Stomach (tissue), 8 donors: ENCODE measurements at regions not wholly inside any gene's neighbourhood (a gene's known extent, or its start where the extent isn't known, plus 50 kb on each side); places are given as distances from the start of the nearest gene placed in this dataset.

Experiments used
- DNase-seq, 2 donors: peaks; one replicate each; pipeline versions ENCODE4 v3.0.0 to v3.0.0-alpha.2; 2013 to 2019
- H3K27ac ChIP-seq, 5 donors: fragments of 200-600 bp in 4 of 5; sonication (generic) in 4 of 5; one replicate each; pipeline ENCODE4 v1.5.1; 2013 to 2019; ENCODE audit warnings: mild to moderate bottlenecking in 1 of 5, moderate library complexity in 1 of 5
- H3K27me3 ChIP-seq, 3 donors: fragments of 200-600 bp; sonication (generic); one replicate each; pipeline ENCODE4 v1.5.1; 2017 to 2019; ENCODE audit warnings: mixed run types in 1 of 3
- H3K36me3 ChIP-seq, 4 donors: fragments of 200-600 bp; sonication (generic); 1 replicate in 3 of 4; 2 replicates in 1 of 4; pipeline ENCODE4 v1.5.1; 2016 to 2019
- H3K4me1 ChIP-seq, 4 donors: fragments of 200-600 bp; sonication (generic); one replicate each; pipeline ENCODE4 v1.5.1; 2016 to 2019
- H3K4me3 ChIP-seq, 4 donors: fragments of 200-600 bp; sonication (generic) in 3 of 4; one replicate each; pipeline ENCODE4 v1.5.1; 2016 to 2019; ENCODE audit warnings: mild to moderate bottlenecking in 1 of 4
- H3K9me3 ChIP-seq, 4 donors: fragments of 200-600 bp; sonication (generic); one replicate each; pipeline ENCODE4 v1.5.1; 2016 to 2019
- EP300 ChIP-seq: sonication (generic); formaldehyde crosslinking; IDR thresholded peaks from one replicate; pipeline ENCODE4 v1.6.1; 2017; ENCODE audit warnings: antibody characterized with exemption
- POLR2A ChIP-seq, 4 donors: fragments of 450-650 bp; IDR thresholded peaks; one replicate each; pipeline ENCODE4 v1.6.1; 2016; ENCODE audit warnings: antibody characterized with exemption in 4 of 4, control low read depth in 2 of 4, mild to moderate bottlenecking in 1 of 4, moderate library complexity in 1 of 4
- POLR2AphosphoS5 ChIP-seq, 3 donors: sonication (generic); formaldehyde crosslinking; IDR thresholded peaks; one replicate each; pipeline ENCODE4 v1.6.1; 2016; ENCODE audit warnings: antibody characterized with exemption in 3 of 3
- WGBS, 5 donors: extraction: QIAGEN DNeasy Blood & Tissue Kit in 3 of 5; methylation state at CpG; one replicate each; pipeline versions ENCODE4 v1.1.5 to v1.1.7; 2013 to 2018; 5-methylcytosine and 5-hydroxymethylcytosine counted together
- intact Hi-C: fragments of 100-400 bp; cut with DNase I; formaldehyde crosslinking; loops from one replicate; pipeline ENCODE4 v1.15.1; 2023; ENCODE audit warnings: low total_unique reads
- TF ChIP-seq, protein P1 (sequence below), 7 experiments: fragments of 450-650 bp in 4 of 7; fragments of 200-600 bp in 3 of 7; sonication (generic) in 3 of 7; IDR thresholded peaks; one replicate each; pipeline ENCODE4 v1.5.1; 2016 to 2019; ENCODE audit warnings: antibody characterized with exemption in 7 of 7, control low read depth in 2 of 7, mild to moderate bottlenecking in 1 of 7
- donor health status: healthy with polysubstance abuse.
- donor health status: Bipolar disorder and iron deficiency.
- donor health status: healthy.

DNA sequence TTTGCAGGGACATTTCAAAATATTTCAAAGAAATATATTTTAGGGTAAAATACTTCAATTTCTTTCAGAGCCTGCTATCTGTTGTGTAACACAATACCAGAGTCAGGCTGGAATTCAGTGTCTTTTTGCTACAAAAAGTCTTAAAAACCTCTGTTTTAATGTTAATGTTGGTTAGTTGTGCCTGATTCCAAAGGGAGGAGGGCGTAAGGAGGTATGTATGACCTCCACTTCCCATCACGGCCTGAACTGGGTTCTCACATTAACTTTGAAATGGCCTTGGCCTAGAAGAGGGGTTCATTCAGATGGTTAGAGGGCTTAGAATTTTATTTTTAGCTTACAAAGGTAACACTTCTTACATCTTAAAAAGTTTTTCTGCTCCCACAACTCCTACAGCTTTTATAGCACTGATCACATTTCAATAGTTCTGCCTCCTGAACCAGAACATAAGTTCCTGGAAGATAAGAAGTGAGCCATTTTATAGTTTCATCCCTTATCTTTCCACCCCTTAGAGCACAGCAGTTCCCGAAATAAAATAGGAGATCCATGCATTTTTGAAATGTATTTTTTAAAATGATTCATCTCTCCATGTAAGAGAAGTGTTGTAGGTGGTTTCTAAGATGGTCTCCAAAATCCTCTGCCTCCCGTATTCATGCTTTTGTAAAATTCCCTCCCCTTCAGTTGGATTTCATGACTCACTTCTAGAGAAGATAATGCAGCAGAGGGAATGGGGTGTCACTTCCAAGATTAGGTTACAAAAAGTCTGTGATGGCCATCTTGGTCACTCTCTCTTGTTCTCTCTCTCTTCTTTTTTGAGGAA is 543.1 kb upstream of the NECTIN3 start:
- H3K27me3 ChIP-seq: no peaks in the 10 kb centered on the region
- H3K36me3 ChIP-seq: no peaks in the 10 kb centered on the region
- no peak for DNase-seq
- TF ChIP-seq EP300 (no peak), POLR2A (IDR thresholded peaks at IDR 0.05) (no peak), POLR2AphosphoS5 (IDR thresholded peaks at IDR 0.05) (no peak)
- TF ChIP-seq, protein P1, sequence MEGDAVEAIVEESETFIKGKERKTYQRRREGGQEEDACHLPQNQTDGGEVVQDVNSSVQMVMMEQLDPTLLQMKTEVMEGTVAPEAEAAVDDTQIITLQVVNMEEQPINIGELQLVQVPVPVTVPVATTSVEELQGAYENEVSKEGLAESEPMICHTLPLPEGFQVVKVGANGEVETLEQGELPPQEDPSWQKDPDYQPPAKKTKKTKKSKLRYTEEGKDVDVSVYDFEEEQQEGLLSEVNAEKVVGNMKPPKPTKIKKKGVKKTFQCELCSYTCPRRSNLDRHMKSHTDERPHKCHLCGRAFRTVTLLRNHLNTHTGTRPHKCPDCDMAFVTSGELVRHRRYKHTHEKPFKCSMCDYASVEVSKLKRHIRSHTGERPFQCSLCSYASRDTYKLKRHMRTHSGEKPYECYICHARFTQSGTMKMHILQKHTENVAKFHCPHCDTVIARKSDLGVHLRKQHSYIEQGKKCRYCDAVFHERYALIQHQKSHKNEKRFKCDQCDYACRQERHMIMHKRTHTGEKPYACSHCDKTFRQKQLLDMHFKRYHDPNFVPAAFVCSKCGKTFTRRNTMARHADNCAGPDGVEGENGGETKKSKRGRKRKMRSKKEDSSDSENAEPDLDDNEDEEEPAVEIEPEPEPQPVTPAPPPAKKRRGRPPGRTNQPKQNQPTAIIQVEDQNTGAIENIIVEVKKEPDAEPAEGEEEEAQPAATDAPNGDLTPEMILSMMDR (IDR thresholded peaks at IDR 0.05): no peak
- H3K4me3 ChIP-seq: no peak overlapping the region
- intact Hi-C loops: no loop called here
- H3K27ac ChIP-seq: no peak overlapping the region
- 89 to 95% (median 92%) methylated on average over 4 of the region's 4 CpGs for WGBS, 5 donors
- no peaks in the 10 kb centered on the region for H3K9me3 ChIP-seq
- H3K4me1 ChIP-seq: peaks cover 0 to 9% (median 0%) of the 10 kb centered on the region in 4 donors

- no peak for DNase-seq
- WGBS, 5 donors: 53 to 73% (median 60%) methylated on average over 2 of the region's 2 CpGs
Observed at GRCh38 chr3:110530902-110531301, 540.7 kb upstream of the NECTIN3 start.

DNA sequence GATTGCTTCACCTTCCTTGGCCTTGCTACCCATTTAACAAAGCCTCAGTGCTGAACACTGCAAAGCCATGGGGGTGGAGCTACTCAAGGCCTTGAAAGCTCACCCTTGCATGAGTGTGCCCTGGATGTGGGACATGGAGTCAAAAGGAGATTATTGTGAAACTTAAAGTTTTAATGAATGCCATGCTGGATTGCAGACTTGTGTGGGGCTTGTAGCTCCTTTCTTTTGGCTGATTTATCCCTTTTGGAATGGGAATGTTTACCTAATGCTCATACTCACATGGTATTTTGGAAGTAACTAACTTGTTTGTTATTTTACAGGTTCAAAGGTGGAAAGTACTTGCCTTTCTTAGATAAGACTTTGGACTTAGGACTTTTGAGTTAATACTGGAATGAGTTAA is 538.5 kb upstream of the NECTIN3 start:
- no peak overlapping the region for H3K27ac ChIP-seq
- H3K4me3 ChIP-seq: no peak overlapping the region
- no peak for DNase-seq
- H3K4me1 ChIP-seq: peaks cover 0 to 10% (median 0%) of the 10 kb centered on the region in 4 donors
- no peaks in the 10 kb centered on the region for H3K27me3 ChIP-seq
- H3K36me3 ChIP-seq: no peaks in the 10 kb centered on the region
- TF ChIP-seq POLR2AphosphoS5 (IDR thresholded peaks at IDR 0.05) (no peak), EP300 (no peak), POLR2A (IDR thresholded peaks at IDR 0.05) (no peak)
- TF ChIP-seq, protein P1 (IDR thresholded peaks at IDR 0.05): no peak
- H3K9me3 ChIP-seq: no peaks in the 10 kb centered on the region
- intact Hi-C loops: no loop called here

More at GRCh38 chr3:110530902-110531301, 540.7 kb upstream of the NECTIN3 start:
- Histone ChIP-seq H3K27ac (no peak overlapping the region), H3K9me3 (no peaks in the 10 kb centered on the region), H3K36me3 (no peaks in the 10 kb centered on the region), H3K4me3 (no peak overlapping the region), H3K27me3 (no peaks in the 10 kb centered on the region), H3K4me1 (peaks cover 0 to 10% (median 0%) of the 10 kb centered on the region in 4 donors)
- TF ChIP-seq POLR2AphosphoS5 (IDR thresholded peaks at IDR 0.05): no peak
- TF ChIP-seq EP300: no peak
- TF ChIP-seq, protein P1 (IDR thresholded peaks at IDR 0.05): no peak
- no peak for TF ChIP-seq POLR2A (IDR thresholded peaks at IDR 0.05)
- intact Hi-C loops: no loop called here

DNA sequence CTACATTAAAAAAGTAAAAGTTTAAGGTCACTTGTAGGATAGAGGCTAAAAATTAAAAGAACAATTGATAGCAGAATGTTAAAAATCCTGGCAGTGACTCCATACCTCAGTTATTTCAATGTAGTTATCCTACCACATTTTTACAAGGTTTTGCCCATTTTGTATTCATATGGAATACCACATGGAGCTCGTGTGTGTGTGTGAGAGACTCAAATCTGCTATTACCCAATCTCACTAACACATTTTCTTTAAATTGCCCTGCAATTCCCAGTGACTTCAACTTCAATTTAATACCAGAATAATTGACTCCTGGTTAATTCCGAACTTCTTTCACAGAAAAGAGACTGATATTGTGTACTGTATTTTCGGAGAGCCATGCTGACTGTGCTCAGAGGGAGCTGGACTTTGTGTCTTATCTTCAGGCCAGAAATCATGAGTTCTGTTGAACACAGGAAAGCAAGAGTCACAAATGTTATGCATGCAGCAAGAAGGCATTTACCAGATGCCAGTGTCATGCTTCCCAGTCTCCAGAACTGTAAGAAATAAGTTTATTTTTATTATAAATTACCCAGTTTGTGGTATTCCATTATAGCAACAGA is 529.0 kb upstream of the NECTIN3 start:
- no peaks in the 10 kb centered on the region for H3K4me1 ChIP-seq
- TF ChIP-seq POLR2A (IDR thresholded peaks at IDR 0.05) (no peak), EP300 (no peak), POLR2AphosphoS5 (IDR thresholded peaks at IDR 0.05) (no peak)
- TF ChIP-seq, protein P1 (IDR thresholded peaks at IDR 0.05): no peak
- no peak overlapping the region for H3K4me3 ChIP-seq
- H3K36me3 ChIP-seq: no peaks in the 10 kb centered on the region
- H3K27me3 ChIP-seq: no peaks in the 10 kb centered on the region
- 62 to 77% (median 71%) methylated on average over 3 of the region's 3 CpGs for WGBS, 5 donors
- H3K9me3 ChIP-seq: no peaks in the 10 kb centered on the region
- intact Hi-C loops: no loop called here
- no peak for DNase-seq
- no peak overlapping the region for H3K27ac ChIP-seq
